GM12873 (cell line): ENCODE measurements at regions not wholly inside any gene's neighbourhood (a gene's known extent, or its start where the extent isn't known, plus 50 kb on each side); places are given as distances from the start of the nearest gene placed in this dataset.

Experiments used
- CTCF ChIP-seq: IDR thresholded peaks from 2 replicates; pipeline ENCODE4 v1.5.1; 2012; ENCODE audit warnings: low read depth, mild to moderate bottlenecking, moderate library complexity, low read length, control low read depth; ENCODE audit not compliant: insufficient read depth; ENCODE audit errors: missing control alignments

GRCh38 chr2:16121986-16122390 lies 181.6 kb downstream of the MYCN start:
- TF ChIP-seq CTCF: no peak

GRCh38 chr2:16121231-16121985 lies 181.1 kb downstream of the MYCN start:
- no peak for TF ChIP-seq CTCF

GRCh38 chr2:16120591-16121180 lies 180.3 kb downstream of the MYCN start:
- TF ChIP-seq CTCF: no peak

GRCh38 chr2:16119741-16120140 lies 179.4 kb downstream of the MYCN start:
- TF ChIP-seq CTCF: no peak

GRCh38 chr2:16118611-16119590 lies 178.6 kb downstream of the MYCN start:
- no peak for TF ChIP-seq CTCF

- TF ChIP-seq CTCF: no peak
Observed at GRCh38 chr2:16117791-16118610, 177.7 kb downstream of the MYCN start.
